CD4-positive, alpha-beta T cell treated with Interleukin-6 for 4 hours (primary cell): ENCODE measurements at regions not wholly inside any gene's neighbourhood (a gene's known extent, or its start where the extent isn't known, plus 50 kb on each side); places are given as distances from the start of the nearest gene placed in this dataset.
"Not testable (repeated sequence)": the region's sequence is repeated elsewhere in the genome, so short reads cannot be mapped to it uniquely, and the experiment has no call there.

Source experiments
- DNase-seq: peaks from one replicate; pipeline ENCODE4 v3.0.0-alpha.2; 2020; ENCODE audit warnings: mixed read lengths

GRCh38 chr9:32209164-32209563 is 175.3 kb upstream of the ACO1 start:
- not testable (repeated sequence) for DNase-seq

- no peak for DNase-seq
Measured at GRCh38 chr9:32218100-32218767, 166.2 kb upstream of the ACO1 start.

- DNase-seq, result no peak
Measured at GRCh38 chr9:32220750-32221149, 163.7 kb upstream of the ACO1 start.

- no peak for DNase-seq
Measured at GRCh38 chr9:32234451-32234850, 150.0 kb upstream of the ACO1 start.

- no peak for DNase-seq
Measured at GRCh38 chr9:32247168-32247567, 137.3 kb upstream of the ACO1 start.

- DNase-seq, result no peak
Measured at GRCh38 chr9:32248189-32248712, 136.2 kb upstream of the ACO1 start.

GRCh38 chr9:32251539-32251938 is 132.9 kb upstream of the ACO1 start:
- DNase-seq, result peak; percentile 28

- no peak for DNase-seq
Measured at GRCh38 chr9:32253731-32254130, 130.7 kb upstream of the ACO1 start.

- DNase-seq, result no peak
Measured at GRCh38 chr9:32255026-32255425, 129.4 kb upstream of the ACO1 start.

- no peak for DNase-seq
Measured at GRCh38 chr9:32258482-32258881, 126.0 kb upstream of the ACO1 start.

- no peak for DNase-seq
Measured at GRCh38 chr9:32260151-32260862, 124.1 kb upstream of the ACO1 start.

GRCh38 chr9:32264170-32264864 is 120.1 kb upstream of the ACO1 start:
- no peak for DNase-seq

GRCh38 chr9:32265037-32265436 is 119.4 kb upstream of the ACO1 start:
- DNase-seq, result no peak

- no peak for DNase-seq
Measured at GRCh38 chr9:32278991-32279390, 105.5 kb upstream of the ACO1 start.

GRCh38 chr9:32289756-32290155 is 94.7 kb upstream of the ACO1 start:
- DNase-seq, result no peak

- DNase-seq, result no peak
Measured at GRCh38 chr9:32291370-32291769, 93.1 kb upstream of the ACO1 start.

GRCh38 chr9:32292611-32293010 is 91.8 kb upstream of the ACO1 start:
- DNase-seq, result no peak

- DNase-seq, result no peak
Measured at GRCh38 chr9:32293091-32293490, 91.4 kb upstream of the ACO1 start.

GRCh38 chr9:32294106-32294505 is 90.3 kb upstream of the ACO1 start:
- no peak for DNase-seq

- no peak for DNase-seq
Measured at GRCh38 chr9:32300373-32300772, 84.1 kb upstream of the ACO1 start.

GRCh38 chr9:32304495-32304894 is 79.9 kb upstream of the ACO1 start:
- DNase-seq, result no peak

- DNase-seq, result no peak
Measured at GRCh38 chr9:32306006-32306405, 78.4 kb upstream of the ACO1 start.

GRCh38 chr9:32319312-32319929 is 65.0 kb upstream of the ACO1 start:
- no peak for DNase-seq
